CD14-positive monocyte (primary cell): ENCODE measurements at regions not wholly inside any gene's neighbourhood (a gene's known extent, or its start where the extent isn't known, plus 50 kb on each side); places are given as distances from the start of the nearest gene placed in this dataset.

ENCODE experiments used
- DNase-seq, 3 donors: peaks; one replicate each; pipeline ENCODE4 v3.0.0-alpha.2; 2011 to 2022
- H2AFZ ChIP-seq: 2 replicates; pipeline ENCODE4 v1.6.0; 2012; ENCODE audit warnings: mild to moderate bottlenecking, low read depth, low read length, inconsistent platforms; ENCODE audit not compliant: insufficient read depth, poor library complexity, severe bottlenecking
- H3K27ac ChIP-seq, 2 donors: 1 replicate in 1 of 2; 2 replicates in 1 of 2; pipeline ENCODE4 v1.5.1; 2012 to 2013; ENCODE audit warnings: low read length in 2 of 2, control low read depth in 1 of 2, inconsistent platforms in 1 of 2, low read depth in 1 of 2, mild to moderate bottlenecking in 1 of 2
- H3K27me3 ChIP-seq, 2 donors: one replicate each; pipeline versions ENCODE4 v1.6.0 to v1.6.1; 2011 to 2013; ENCODE audit warnings: low read length in 2 of 2; ENCODE audit not compliant: control insufficient read depth in 2 of 2, insufficient read depth in 2 of 2
- H3K36me3 ChIP-seq, 2 donors: replicated peaks in 1 of 2; 1 replicate in 1 of 2; 2 replicates in 1 of 2; pipeline versions ENCODE4 v1.5.1 to v1.6.1; 2012 to 2013; ENCODE audit warnings: low read length in 2 of 2, control low read depth in 1 of 2, inconsistent platforms in 1 of 2, mild to moderate bottlenecking in 1 of 2; ENCODE audit not compliant: insufficient read depth in 2 of 2, control insufficient read depth in 1 of 2
- H3K4me1 ChIP-seq, 2 donors: 1 replicate in 1 of 2; 2 replicates in 1 of 2; pipeline versions ENCODE4 v1.5.1 to v1.6.1; 2012 to 2013; ENCODE audit warnings: low read length in 2 of 2, control low read depth in 1 of 2, inconsistent platforms in 1 of 2, mild to moderate bottlenecking in 1 of 2, moderate library complexity in 1 of 2; ENCODE audit not compliant: insufficient read depth in 2 of 2, control insufficient read depth in 1 of 2
- H3K4me2 ChIP-seq: replicated peaks from 2 replicates; pipeline ENCODE3; 2012; ENCODE audit warnings: low read length, moderate library complexity, mild to moderate bottlenecking; ENCODE audit not compliant: poor library complexity, severe bottlenecking; ENCODE audit errors: extremely low read depth
- H3K4me3 ChIP-seq, 3 experiments: fragments of 200-600 bp in 1 of 3; sonication (generic) in 1 of 3; replicated peaks in 1 of 3; 1 replicate in 2 of 3; 2 replicates in 1 of 3; pipeline ENCODE4 v1.5.1; 2011 to 2013; ENCODE audit warnings: low read length in 3 of 3, mild to moderate bottlenecking in 3 of 3, control low read depth in 2 of 3, low read depth in 2 of 3, inconsistent platforms in 1 of 3, moderate library complexity in 1 of 3
- H3K79me2 ChIP-seq: 2 replicates; pipeline ENCODE4 v1.6.0; 2012; ENCODE audit warnings: mild to moderate bottlenecking, control low read depth, inconsistent platforms, low read length, moderate library complexity; ENCODE audit not compliant: insufficient read depth
- H3K9ac ChIP-seq: 2 replicates; pipeline ENCODE4 v1.6.0; 2017; ENCODE audit warnings: low read length, mild to moderate bottlenecking; ENCODE audit not compliant: insufficient read depth, poor library complexity, severe bottlenecking
- H3K9me3 ChIP-seq, 2 donors: replicated peaks in 1 of 2; 1 replicate in 1 of 2; 2 replicates in 1 of 2; pipeline versions ENCODE4 v1.5.1 to v1.6.1; 2012 to 2013; ENCODE audit warnings: low read length in 2 of 2, control low read depth in 1 of 2; ENCODE audit not compliant: control insufficient read depth in 1 of 2, insufficient read depth in 1 of 2
- H4K20me1 ChIP-seq: 2 replicates; pipeline ENCODE4 v1.6.0; 2012; ENCODE audit warnings: mild to moderate bottlenecking, low read length, control low read depth, moderate library complexity; ENCODE audit not compliant: insufficient read depth
- H3K27ac Mint-ChIP-seq, 7 donors: one replicate each; pipeline ENCODE4 v1.8.0; 2020; ENCODE audit warnings: mild to moderate bottlenecking in 7 of 7, mixed read lengths in 7 of 7, moderate library complexity in 6 of 7, inconsistent platforms in 2 of 7
- H3K27me3 Mint-ChIP-seq, 3 donors: one replicate each; pipeline ENCODE4 v1.8.0; 2021 to 2022; ENCODE audit warnings: low read depth in 3 of 3, mild to moderate bottlenecking in 3 of 3, mixed read lengths in 3 of 3, moderate library complexity in 3 of 3, inconsistent platforms in 1 of 3
- H3K36me3 Mint-ChIP-seq, 2 donors: one replicate each; pipeline ENCODE4 v1.8.0; 2020; ENCODE audit warnings: mixed read lengths in 2 of 2, inconsistent platforms in 1 of 2, mild to moderate bottlenecking in 1 of 2
- H3K4me1 Mint-ChIP-seq: one replicate; pipeline ENCODE4 v1.8.0; 2020; ENCODE audit warnings: mild to moderate bottlenecking, mixed read lengths
- H3K4me3 Mint-ChIP-seq, 2 donors: one replicate each; pipeline ENCODE4 v1.8.0; 2020; ENCODE audit warnings: mild to moderate bottlenecking in 2 of 2, mixed read lengths in 2 of 2, moderate library complexity in 1 of 2
- H3K9me3 Mint-ChIP-seq, 7 donors: one replicate each; pipeline ENCODE4 v1.8.0; 2020 to 2022; ENCODE audit warnings: mixed read lengths in 7 of 7, mild to moderate bottlenecking in 6 of 7, moderate library complexity in 6 of 7, inconsistent platforms in 2 of 7
- WGBS: methylation state at CpG from one replicate; pipeline ENCODE4 v1.1.5; 2013; ENCODE audit warnings: missing lambda C conversion rate; ENCODE audit not compliant: insufficient coverage; 5-methylcytosine and 5-hydroxymethylcytosine counted together
- intact Hi-C, 2 donors: fragments of 100-400 bp; cut with micrococcal nuclease; formaldehyde crosslinking; loops; one replicate each; pipeline versions ENCODE4 v1.15.0 to v1.15.1; 2023
- TF ChIP-seq, protein P1 (sequence below): fragments of 200-600 bp; IDR thresholded peaks from one replicate; pipeline ENCODE4 v1.8.0; 2022; ENCODE audit warnings: antibody characterized with exemption, mild to moderate bottlenecking

DNA sequence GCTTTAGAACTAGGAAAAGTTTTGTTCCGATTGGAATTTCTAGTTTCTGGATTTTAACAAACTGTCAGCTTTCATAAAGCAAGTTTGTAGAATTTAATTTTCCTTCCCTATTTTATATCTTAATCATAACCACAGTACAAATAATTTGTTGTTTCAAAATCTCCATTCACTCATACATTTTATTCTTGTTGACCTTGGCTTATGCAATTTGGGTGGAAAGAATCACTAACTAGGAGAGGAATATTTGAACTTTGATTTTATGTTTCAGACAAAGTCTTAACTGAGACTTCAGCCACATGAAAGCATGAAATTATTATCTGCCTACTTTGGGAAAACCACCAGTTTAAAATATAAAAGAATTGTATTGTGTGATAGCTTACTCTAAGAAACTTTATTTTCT is 427.9 kb downstream of the SPRY1 start:
- intact Hi-C loops, result no loop called here
- peaks cover 5% of the 10 kb centered on the region for H3K4me1 Mint-ChIP-seq
- WGBS, result no CpG with 5 or more reads among the region's 1 CpG
- H4K20me1 ChIP-seq, result no peaks in the 10 kb centered on the region
- no peaks in the 10 kb centered on the region for H3K27me3 ChIP-seq
- H3K4me2 ChIP-seq, result no peak overlapping the region
- TF ChIP-seq, protein P1, sequence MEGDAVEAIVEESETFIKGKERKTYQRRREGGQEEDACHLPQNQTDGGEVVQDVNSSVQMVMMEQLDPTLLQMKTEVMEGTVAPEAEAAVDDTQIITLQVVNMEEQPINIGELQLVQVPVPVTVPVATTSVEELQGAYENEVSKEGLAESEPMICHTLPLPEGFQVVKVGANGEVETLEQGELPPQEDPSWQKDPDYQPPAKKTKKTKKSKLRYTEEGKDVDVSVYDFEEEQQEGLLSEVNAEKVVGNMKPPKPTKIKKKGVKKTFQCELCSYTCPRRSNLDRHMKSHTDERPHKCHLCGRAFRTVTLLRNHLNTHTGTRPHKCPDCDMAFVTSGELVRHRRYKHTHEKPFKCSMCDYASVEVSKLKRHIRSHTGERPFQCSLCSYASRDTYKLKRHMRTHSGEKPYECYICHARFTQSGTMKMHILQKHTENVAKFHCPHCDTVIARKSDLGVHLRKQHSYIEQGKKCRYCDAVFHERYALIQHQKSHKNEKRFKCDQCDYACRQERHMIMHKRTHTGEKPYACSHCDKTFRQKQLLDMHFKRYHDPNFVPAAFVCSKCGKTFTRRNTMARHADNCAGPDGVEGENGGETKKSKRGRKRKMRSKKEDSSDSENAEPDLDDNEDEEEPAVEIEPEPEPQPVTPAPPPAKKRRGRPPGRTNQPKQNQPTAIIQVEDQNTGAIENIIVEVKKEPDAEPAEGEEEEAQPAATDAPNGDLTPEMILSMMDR, result no peak
- no peak overlapping the region for H3K27ac ChIP-seq
- H3K79me2 ChIP-seq, result no peaks in the 10 kb centered on the region
- no peaks in the 10 kb centered on the region for H3K36me3 ChIP-seq
- DNase-seq, result no peak
- H3K4me3 Mint-ChIP-seq, result no peak overlapping the region
- H3K9me3 Mint-ChIP-seq, result peaks cover 0 to 3% (median 0%) of the 10 kb centered on the region in 7 donors
- no peaks in the 10 kb centered on the region for H3K4me1 ChIP-seq
- H2AFZ ChIP-seq, result no peak overlapping the region
- H3K27me3 Mint-ChIP-seq, result peaks cover 0 to 2% (median 0%) of the 10 kb centered on the region in 3 donors
- H3K9ac ChIP-seq, result no peak overlapping the region
- no peak overlapping the region for H3K27ac Mint-ChIP-seq
- no peaks in the 10 kb centered on the region for H3K36me3 Mint-ChIP-seq
- no peaks in the 10 kb centered on the region for H3K9me3 ChIP-seq
- H3K4me3 ChIP-seq, result no peak overlapping the region

DNA sequence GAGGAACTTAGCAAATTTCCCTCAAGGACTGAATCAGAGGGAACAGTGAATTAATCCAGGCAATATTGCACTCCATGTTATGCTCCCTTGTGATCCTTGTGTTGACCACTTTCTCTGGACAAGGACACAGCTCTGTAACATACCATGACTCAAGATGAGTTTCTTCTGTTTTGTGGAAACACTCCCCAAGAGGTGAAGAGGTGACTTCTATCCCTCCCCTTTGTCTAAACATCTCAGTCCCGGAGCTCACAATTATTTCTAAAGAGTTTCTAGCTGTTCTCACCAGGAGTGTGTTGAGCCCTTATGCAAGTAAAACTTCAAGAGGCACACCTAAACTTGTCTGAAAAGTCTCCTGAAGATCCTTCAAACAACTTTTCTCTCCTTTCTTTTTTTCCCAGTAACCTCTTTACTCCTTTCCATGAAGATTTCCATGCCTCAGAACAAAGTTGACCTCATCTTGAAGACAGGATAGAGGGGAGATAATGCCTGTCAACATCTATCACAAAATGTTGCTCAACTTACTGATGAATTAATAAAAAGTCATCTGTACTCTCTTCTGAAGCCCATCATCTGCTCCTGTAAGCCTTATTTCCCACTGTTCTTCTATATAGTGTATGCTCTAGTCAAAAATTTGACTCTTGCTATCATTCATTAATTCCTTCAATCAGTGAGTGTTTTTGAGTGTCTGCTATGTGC is 429.1 kb downstream of the SPRY1 start:
- Mint-ChIP-seq H3K36me3 (no peaks in the 10 kb centered on the region), H3K27me3 (peaks cover 0 to 2% (median 0%) of the 10 kb centered on the region in 3 donors), H3K4me1 (peaks cover 2% of the 10 kb centered on the region), H3K9me3 (peaks cover 0 to 3% (median 0%) of the 10 kb centered on the region in 7 donors), H3K4me3 (no peak overlapping the region), H3K27ac (no peak overlapping the region)
- Histone ChIP-seq H3K9me3 (no peaks in the 10 kb centered on the region), H3K36me3 (no peaks in the 10 kb centered on the region), H3K4me1 (no peaks in the 10 kb centered on the region), H2AFZ (no peak overlapping the region), H3K79me2 (no peaks in the 10 kb centered on the region), H3K9ac (no peak overlapping the region), H3K4me3 (no peak overlapping the region), H3K27me3 (no peaks in the 10 kb centered on the region), H4K20me1 (no peaks in the 10 kb centered on the region), H3K27ac (no peak overlapping the region), H3K4me2 (no peak overlapping the region)
- DNase-seq, result no peak
- intact Hi-C loops, result no loop called here
- TF ChIP-seq, protein P1, result no peak
- no CpG with 5 or more reads among the region's 1 CpG for whole genome bisulfite sequencing
